SK-N-SH (cell line): ENCODE measurements at regions not wholly inside any gene's neighbourhood (a gene's known extent, or its start where the extent isn't known, plus 50 kb on each side); places are given as distances from the start of the nearest gene placed in this dataset.

Source experiments
- CTCF ChIA-PET: fragments of 300-600, 350-600 bp; formaldehyde crosslinking; extraction: SDS; loops from one replicate; lab custom pipeline; 2021; lab: Yijun Ruan, JAX
- POLR2A ChIA-PET: fragments of 350-600 bp; sonication (Branson Sonifier 250); formaldehyde crosslinking; extraction: SDS; loops from one replicate; lab custom pipeline; 2020; ENCODE audit warnings: antibody characterized with exemption, inconsistent platforms; lab: Yijun Ruan, JAX
- DNase-seq: peaks from one replicate; pipeline ENCODE4 v3.0.0; 2012
- H2AFZ ChIP-seq: fragments of 200-600 bp; sonication (generic); 2 replicates; pipeline ENCODE4 v1.8.1; 2016; ENCODE audit warnings: antibody characterized with exemption, mild to moderate bottlenecking, low read depth
- H3F3A ChIP-seq: fragments of 200-600 bp; sonication (generic); replicated peaks from 2 replicates; pipeline ENCODE3; 2016; ENCODE audit warnings: antibody characterized with exemption, mild to moderate bottlenecking; ENCODE audit not compliant: insufficient read depth
- H3K27ac ChIP-seq, 2 experiments: fragments of 200-500 bp in 1 of 2; fragments of 200-600 bp in 1 of 2; sonication (Bioruptor generic) in 1 of 2; sonication (generic), shearing (Covaris generic) in 1 of 2; 2 replicates each; pipeline versions ENCODE4 v1.5.1 to v1.6.1; 2014 to 2016; ENCODE audit warnings: low read depth in 2 of 2, inconsistent platforms in 1 of 2, low read length in 1 of 2, mild to moderate bottlenecking in 1 of 2, mixed read lengths in 1 of 2
- H3K27me3 ChIP-seq: fragments of 200-600 bp; sonication (generic), shearing (Covaris generic); 2 replicates; pipeline ENCODE4 v1.6.1; 2016; ENCODE audit warnings: mixed run types; ENCODE audit not compliant: insufficient read depth
- H3K36me3 ChIP-seq, 2 experiments: fragments of 200-500 bp in 1 of 2; fragments of 200-600 bp in 1 of 2; sonication (Bioruptor generic) in 1 of 2; sonication (generic) in 1 of 2; replicated peaks in 1 of 2; 2 replicates each; pipeline versions ENCODE3 to v1.5.1; 2014 to 2016; ENCODE audit warnings: low read length in 1 of 2, mild to moderate bottlenecking in 1 of 2; ENCODE audit not compliant: insufficient read depth in 2 of 2, control insufficient read depth in 1 of 2
- H3K4me1 ChIP-seq, 2 experiments: fragments of 200-500 bp in 1 of 2; fragments of 200-600 bp in 1 of 2; sonication (Bioruptor generic) in 1 of 2; sonication (generic), shearing (Covaris generic) in 1 of 2; 2 replicates each; pipeline versions ENCODE4 v1.5.1 to v1.6.1; 2014 to 2016; ENCODE audit warnings: low read depth in 1 of 2, low read length in 1 of 2, mixed run types in 1 of 2; ENCODE audit not compliant: insufficient read depth in 2 of 2, control insufficient read depth in 1 of 2
- H3K4me2 ChIP-seq: fragments of 200-600 bp; sonication (generic), shearing (Covaris generic); 2 replicates; pipeline ENCODE4 v1.6.1; 2017; ENCODE audit warnings: mixed run types
- H3K4me3 ChIP-seq, 2 experiments: fragments of 200-500 bp in 1 of 2; fragments of 200-600 bp in 1 of 2; sonication (Bioruptor generic) in 1 of 2; sonication (generic), shearing (Covaris generic) in 1 of 2; 2 replicates each; pipeline versions ENCODE4 v1.5.1 to v1.8.1; 2014 to 2016; ENCODE audit warnings: low read depth in 2 of 2, inconsistent platforms in 1 of 2, low read length in 1 of 2, mild to moderate bottlenecking in 1 of 2, mixed read lengths in 1 of 2, moderate library complexity in 1 of 2
- H3K79me2 ChIP-seq: fragments of 200-600 bp; sonication (generic); 2 replicates; pipeline ENCODE4 v1.8.1; 2017; ENCODE audit warnings: mild to moderate bottlenecking; ENCODE audit not compliant: insufficient read depth
- H3K9ac ChIP-seq: fragments of 200-600 bp; sonication (generic); 2 replicates; pipeline ENCODE4 v1.6.1; 2017; ENCODE audit warnings: mixed run types
- H3K9me2 ChIP-seq: fragments of 200-600 bp; sonication (generic); 2 replicates; pipeline ENCODE4 v1.6.1; 2017; ENCODE audit warnings: mixed run types
- H3K9me3 ChIP-seq: fragments of 200-600 bp; sonication (generic); 2 replicates; pipeline ENCODE4 v1.6.1; 2017; ENCODE audit warnings: mixed run types, mild to moderate bottlenecking, moderate library complexity
- H4K20me1 ChIP-seq: fragments of 200-600 bp; sonication (generic); 2 replicates; pipeline ENCODE4 v1.6.1; 2017; ENCODE audit warnings: mild to moderate bottlenecking, mixed run types; ENCODE audit not compliant: insufficient read depth
- EP300 ChIP-seq, 2 experiments: IDR thresholded peaks; 2 replicates each; pipeline versions ENCODE4 v1.4.0 to v1.6.1; 2012; ENCODE audit warnings: borderline replicate concordance in 1 of 2, low read depth in 1 of 2, low read length in 1 of 2
- FOXJ3 ChIP-seq: sonication (generic); formaldehyde crosslinking; IDR thresholded peaks from 2 replicates; pipeline ENCODE4 v1.5.1; 2020; ENCODE audit warnings: mild to moderate bottlenecking, missing genetic modification reagents
- FOXM1 ChIP-seq: IDR thresholded peaks from 2 replicates; pipeline ENCODE4 v1.4.0; 2012; ENCODE audit warnings: low read depth, mild to moderate bottlenecking
- GABPA ChIP-seq: IDR thresholded peaks from 2 replicates; pipeline ENCODE4 v1.4.0; 2012; ENCODE audit warnings: low read depth, mild to moderate bottlenecking
- MXI1 ChIP-seq: IDR thresholded peaks from 2 replicates; pipeline ENCODE4 v1.6.1; 2012; ENCODE audit warnings: mild to moderate bottlenecking, low read depth, low read length, improper control_type of control experiment
- NFIC ChIP-seq: IDR thresholded peaks from 2 replicates; pipeline ENCODE4 v1.4.0; 2012; ENCODE audit warnings: borderline replicate concordance
- REST ChIP-seq: IDR thresholded peaks from 2 replicates; pipeline ENCODE4 v1.6.1; 2012; ENCODE audit warnings: mild to moderate bottlenecking, low read depth, low read length, moderate library complexity
- RFX5 ChIP-seq: IDR thresholded peaks from 2 replicates; pipeline ENCODE4 v1.6.1; 2012; ENCODE audit warnings: mild to moderate bottlenecking, improper control_type of control experiment, low read length
- USF2 ChIP-seq: fragments of 150-350 bp; IDR thresholded peaks from 2 replicates; pipeline ENCODE4 v1.6.1; 2017; ENCODE audit warnings: antibody characterized with exemption, low read length, low read depth, borderline replicate concordance
- WGBS: methylation state at CpG from one replicate; pipeline ENCODE4 v1.1.6; 2017; ENCODE audit warnings: low lambda C conversion rate; 5-methylcytosine and 5-hydroxymethylcytosine counted together

- ChIA-PET POLR2A (no interaction called here), CTCF (no interaction called here)
- no peaks in the 10 kb centered on the region for H3K4me1 ChIP-seq
- no peak overlapping the region for H3K27ac ChIP-seq
- H3K9me2 ChIP-seq, result no peaks in the 10 kb centered on the region
- H4K20me1 ChIP-seq, result no peaks in the 10 kb centered on the region
- no peaks in the 10 kb centered on the region for H3K36me3 ChIP-seq
- no peaks in the 10 kb centered on the region for H3F3A ChIP-seq
- H3K27me3 ChIP-seq, result no peaks in the 10 kb centered on the region
- no peak overlapping the region for H3K4me3 ChIP-seq
- no peaks in the 10 kb centered on the region for H3K9me3 ChIP-seq
- no peak overlapping the region for H3K4me2 ChIP-seq
- H3K79me2 ChIP-seq, result no peaks in the 10 kb centered on the region
- no peak overlapping the region for H3K9ac ChIP-seq
- WGBS, result 35% methylated on average over 6 of the region's 6 CpGs
- TF ChIP-seq NFIC, result no peak
- no peak for TF ChIP-seq REST
- H2AFZ ChIP-seq, result no peak overlapping the region
- no peak for DNase-seq
Measured at GRCh38 chr9:106277966-106278365, 583.6 kb downstream of the TMEM38B start.

- H3K36me3 ChIP-seq, result no peaks in the 10 kb centered on the region
- H3K27me3 ChIP-seq, result no peaks in the 10 kb centered on the region
- H2AFZ ChIP-seq, result no peak overlapping the region
- H3K79me2 ChIP-seq, result no peaks in the 10 kb centered on the region
- TF ChIP-seq USF2, result no peak
- TF ChIP-seq RFX5, result no peak
- 0 out of 2 replicates have a peak, but pooled peaks have one; percentile 6 for TF ChIP-seq MXI1
- no peak for TF ChIP-seq FOXM1
- no peak for TF ChIP-seq GABPA
- TF ChIP-seq FOXJ3 (CRISPR knock-in tag), result no peak
- peak in 1 of 2 experiments; percentile 33; a peak in 1 of 4 replicates for TF ChIP-seq EP300 (IDR thresholded peaks at IDR 0.05; ENCODE audit: borderline replicate concordance in 1 of 2, low read depth in 1 of 2, low read length in 1 of 2)
- ChIA-PET CTCF (interaction anchor here (1.0 to 2.7 kb wide), 9 partner anchors 16 to 889 kb away, joined by 3 to 14 read pairs (median 4); partner anchors contain the start of gene ZNF462), POLR2A (no interaction called here)
- H3K4me1 ChIP-seq, result peaks cover 0 to 25% of the 10 kb centered on the region in 2 experiments; a peak in 2 of 4 replicates
- H3K9me3 ChIP-seq, result no peaks in the 10 kb centered on the region
- H3K4me3 ChIP-seq, result no peak overlapping the region
- H3K9ac ChIP-seq, result no peak overlapping the region
- H4K20me1 ChIP-seq, result no peaks in the 10 kb centered on the region
- H3K4me2 ChIP-seq, result no peak overlapping the region
- H3F3A ChIP-seq, result no peaks in the 10 kb centered on the region
- DNase-seq, result peak; percentile 6
- WGBS, result 25% methylated on average over 5 of the region's 5 CpGs
- no peaks in the 10 kb centered on the region for H3K9me2 ChIP-seq
- peak overlapping the region in 1 of 2 experiments; percentile 76; a peak in 2 of 4 replicates for H3K27ac ChIP-seq
Measured at GRCh38 chr9:106283769-106284168, 579.2 kb upstream of the ZNF462 start.
